MCF 10A (cell line): ENCODE measurements at regions not wholly inside any gene's neighbourhood (a gene's known extent, or its start where the extent isn't known, plus 50 kb on each side); places are given as distances from the start of the nearest gene placed in this dataset.

Source experiments
- BruUV-seq: library from RNA; stranded (reverse); fragments of 400-500 nt; replicated peaks from 2 replicates; lab custom pipeline; 2021; lab: Mats Ljungman, UMichigan
- CTCF ChIA-PET: fragments of 300-600 bp; sonication (Branson Sonifier 250); formaldehyde crosslinking; extraction: SDS; loops from one replicate; lab custom pipeline; 2021; ENCODE audit warnings: antibody characterized with exemption, inconsistent platforms; lab: Yijun Ruan, JAX
- POLR2A ChIA-PET: fragments of 300-600, 350-650 bp; sonication (Branson Sonifier 250); formaldehyde crosslinking; extraction: SDS; loops from one replicate; lab custom pipeline; 2020; ENCODE audit warnings: antibody characterized with exemption, inconsistent platforms; lab: Yijun Ruan, JAX
- DNase-seq: peaks from one replicate; pipeline ENCODE4 v3.0.0-alpha.2; 2018; ENCODE audit not compliant: unreplicated experiment
- H3K27ac Mint-ChIP-seq: one replicate; pipeline ENCODE4 v1.8.0; 2022; ENCODE audit warnings: mild to moderate bottlenecking, low read depth, mixed read lengths; ENCODE audit not compliant: unreplicated experiment
- H3K27me3 Mint-ChIP-seq: one replicate; pipeline ENCODE4 v1.8.0; 2022; ENCODE audit warnings: mixed read lengths; ENCODE audit not compliant: insufficient read depth, unreplicated experiment
- H3K36me3 Mint-ChIP-seq: one replicate; pipeline ENCODE4 v1.8.0; 2022; ENCODE audit warnings: mild to moderate bottlenecking, moderate library complexity, mixed read lengths; ENCODE audit not compliant: insufficient read depth, unreplicated experiment
- H3K4me1 Mint-ChIP-seq: one replicate; pipeline ENCODE4 v1.8.0; 2022; ENCODE audit warnings: mixed read lengths; ENCODE audit not compliant: insufficient read depth, unreplicated experiment
- H3K4me3 Mint-ChIP-seq: one replicate; pipeline ENCODE4 v1.8.0; 2022; ENCODE audit warnings: mild to moderate bottlenecking, moderate library complexity, mixed read lengths; ENCODE audit not compliant: unreplicated experiment
- H3K9me3 Mint-ChIP-seq: one replicate; pipeline ENCODE4 v1.8.0; 2022; ENCODE audit warnings: mixed read lengths; ENCODE audit not compliant: unreplicated experiment
- CTCF ChIP-seq: fragments of 200-600 bp; IDR thresholded peaks from one replicate; pipeline ENCODE4 v1.8.0; 2022; ENCODE audit warnings: antibody characterized with exemption, mild to moderate bottlenecking; ENCODE audit not compliant: unreplicated experiment
- intact Hi-C: fragments of 100-400 bp; cut with micrococcal nuclease; formaldehyde crosslinking; loops from 2 replicates; pipeline ENCODE4 v1.14.1; 2022

- H3K9me3 Mint-ChIP-seq, result no peaks in the 10 kb centered on the region
- H3K27ac Mint-ChIP-seq, result no peak overlapping the region
- no peak for TF ChIP-seq CTCF
- intact Hi-C loops, result no loop called here
- H3K27me3 Mint-ChIP-seq, result no peaks in the 10 kb centered on the region
- H3K4me3 Mint-ChIP-seq, result no peak overlapping the region
- no peaks in the 10 kb centered on the region for H3K36me3 Mint-ChIP-seq
- H3K4me1 Mint-ChIP-seq, result no peaks in the 10 kb centered on the region
- BruUV-seq, result no TSS peak
- ChIA-PET CTCF (interaction anchor here (0.6 kb wide), 1 partner anchor 289 kb away, joined by 3 read pairs; no protein-coding TSS in a partner anchor), POLR2A (no interaction called here)
- no peak for DNase-seq
These were observed 1051.3 kb downstream of the VRK1 start for GRCh38 chr14:97848317-97848980.

- intact Hi-C loops, result no loop called here
- no peak for DNase-seq
- TF ChIP-seq CTCF, result no peak
- CTCF ChIA-PET, result interaction anchor here (1.0 kb wide), 1 partner anchor 25 kb away, joined by 3 read pairs; no protein-coding TSS in a partner anchor
- Mint-ChIP-seq H3K27ac (no peak overlapping the region), H3K36me3 (no peaks in the 10 kb centered on the region), H3K27me3 (no peaks in the 10 kb centered on the region), H3K4me1 (no peaks in the 10 kb centered on the region), H3K9me3 (no peaks in the 10 kb centered on the region), H3K4me3 (no peak overlapping the region)
- POLR2A ChIA-PET, result interaction anchor here (0.7 kb wide), 1 partner anchor 59 kb away, joined by 3 read pairs; no protein-coding TSS in a partner anchor
- no TSS peak for BruUV-seq
These were observed 1053.3 kb downstream of the VRK1 start for GRCh38 chr14:97850466-97850865.

- no peak overlapping the region for H3K27ac Mint-ChIP-seq
- no peaks in the 10 kb centered on the region for H3K4me1 Mint-ChIP-seq
- POLR2A ChIA-PET, result interaction anchor here (0.7 kb wide), 1 partner anchor 59 kb away, joined by 3 read pairs; no protein-coding TSS in a partner anchor
- no peak for DNase-seq
- no peaks in the 10 kb centered on the region for H3K27me3 Mint-ChIP-seq
- no peaks in the 10 kb centered on the region for H3K9me3 Mint-ChIP-seq
- no peak overlapping the region for H3K4me3 Mint-ChIP-seq
- TF ChIP-seq CTCF, result no peak
- no peaks in the 10 kb centered on the region for H3K36me3 Mint-ChIP-seq
- CTCF ChIA-PET, result no interaction called here
- intact Hi-C loops, result no loop called here
- BruUV-seq, result no TSS peak
These were observed 1053.7 kb downstream of the VRK1 start for GRCh38 chr14:97850886-97851285.

GRCh38 chr14:97851428-97851995, 1054.3 kb downstream of the VRK1 start:
- Mint-ChIP-seq H3K4me1 (no peaks in the 10 kb centered on the region), H3K9me3 (no peaks in the 10 kb centered on the region), H3K27me3 (no peaks in the 10 kb centered on the region), H3K4me3 (no peak overlapping the region), H3K27ac (no peak overlapping the region), H3K36me3 (no peaks in the 10 kb centered on the region)
- TF ChIP-seq CTCF, result no peak
- BruUV-seq, result no TSS peak
- CTCF ChIA-PET, result interaction anchor here (0.5 kb wide), 1 partner anchor 1416 kb away, joined by 3 read pairs; no protein-coding TSS in a partner anchor
- intact Hi-C loops, result no loop called here
- DNase-seq, result peak; percentile 21
- POLR2A ChIA-PET, result interaction anchor here (0.7 kb wide), 1 partner anchor 60 kb away, joined by 3 read pairs; no protein-coding TSS in a partner anchor
